GM23338 (cell line): ENCODE measurements at regions not wholly inside any gene's neighbourhood (a gene's known extent, or its start where the extent isn't known, plus 50 kb on each side); places are given as distances from the start of the nearest gene placed in this dataset.

Source experiments
- CTCF ChIP-seq, 2 experiments: fragments of 200-600 bp in 1 of 2; sonication (generic) in 1 of 2; conservative IDR thresholded peaks; 2 replicates each; pipeline versions ENCODE4 v1.5.1 to v1.6.1; 2016 to 2017; ENCODE audit warnings: antibody characterized with exemption in 2 of 2, low read depth in 2 of 2, mild to moderate bottlenecking in 2 of 2, moderate library complexity in 1 of 2
- EZH2 ChIP-seq: fragments of 200-600 bp; sonication (generic); IDR thresholded peaks from one replicate; pipeline ENCODE4 v1.8.0; 2017; ENCODE audit warnings: antibody characterized with exemption, mild to moderate bottlenecking, low read depth; ENCODE audit not compliant: unreplicated experiment
- EZH2phosphoT487 ChIP-seq: fragments of 200-600 bp; sonication (generic); IDR thresholded peaks from one replicate; pipeline ENCODE4 v1.8.1; 2018; ENCODE audit warnings: antibody characterized with exemption; ENCODE audit not compliant: unreplicated experiment
- POLR2AphosphoS5 ChIP-seq: IDR thresholded peaks from 2 replicates; pipeline ENCODE4 v1.6.1; 2016; ENCODE audit warnings: antibody characterized with exemption, low read depth
- REST ChIP-seq: IDR thresholded peaks from one replicate; pipeline ENCODE4 v1.6.1; 2018; ENCODE audit warnings: antibody characterized with exemption; ENCODE audit not compliant: unreplicated experiment
- ZNF331 ChIP-seq: fragments of 250-450 bp; sonication (Bioruptor Pico); IDR thresholded peaks from 2 replicates; pipeline ENCODE4 v1.5.0; 2020; ENCODE audit warnings: low read depth, mild to moderate bottlenecking, moderate library complexity

GRCh38 chr2:76275788-76276187 lies 565.1 kb upstream of the GCFC2 start:
- no peak for TF ChIP-seq CTCF (conservative IDR thresholded peaks at IDR 0.05; ENCODE audit: low read depth in 2 of 2)
- no peak for TF ChIP-seq POLR2AphosphoS5
- no peak for TF ChIP-seq EZH2
- no peak for TF ChIP-seq REST
- no peak for TF ChIP-seq EZH2phosphoT487
- no peak for TF ChIP-seq ZNF331 (CRISPR knock-in tag)
